ENCODE measurements at regions not wholly inside any gene's neighbourhood (a gene's known extent, or its start where the extent isn't known, plus 50 kb on each side); places are given as distances from the start of the nearest gene placed in this dataset.

DNA sequence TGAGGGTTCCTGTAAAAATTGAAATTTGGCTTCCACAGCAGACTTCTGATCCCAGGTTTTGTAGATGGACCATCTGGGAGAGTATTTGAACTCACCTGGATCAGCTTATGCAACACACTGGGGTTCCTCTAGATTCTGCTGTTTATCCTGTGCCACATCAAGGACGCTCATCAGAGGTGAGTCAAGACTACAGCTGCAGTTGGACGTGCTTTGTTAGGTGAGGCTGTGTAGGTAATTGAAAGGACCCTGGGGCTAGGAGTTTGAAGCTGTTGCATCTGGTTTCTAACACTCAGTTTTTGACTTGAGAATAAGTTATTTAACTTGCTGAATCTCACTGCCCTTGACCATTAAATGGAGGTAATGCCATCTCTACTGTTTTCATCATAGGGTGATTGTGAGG lies 394.2 kb downstream of the EDEM1 start:
- TF ChIP-seq, protein P1, sequence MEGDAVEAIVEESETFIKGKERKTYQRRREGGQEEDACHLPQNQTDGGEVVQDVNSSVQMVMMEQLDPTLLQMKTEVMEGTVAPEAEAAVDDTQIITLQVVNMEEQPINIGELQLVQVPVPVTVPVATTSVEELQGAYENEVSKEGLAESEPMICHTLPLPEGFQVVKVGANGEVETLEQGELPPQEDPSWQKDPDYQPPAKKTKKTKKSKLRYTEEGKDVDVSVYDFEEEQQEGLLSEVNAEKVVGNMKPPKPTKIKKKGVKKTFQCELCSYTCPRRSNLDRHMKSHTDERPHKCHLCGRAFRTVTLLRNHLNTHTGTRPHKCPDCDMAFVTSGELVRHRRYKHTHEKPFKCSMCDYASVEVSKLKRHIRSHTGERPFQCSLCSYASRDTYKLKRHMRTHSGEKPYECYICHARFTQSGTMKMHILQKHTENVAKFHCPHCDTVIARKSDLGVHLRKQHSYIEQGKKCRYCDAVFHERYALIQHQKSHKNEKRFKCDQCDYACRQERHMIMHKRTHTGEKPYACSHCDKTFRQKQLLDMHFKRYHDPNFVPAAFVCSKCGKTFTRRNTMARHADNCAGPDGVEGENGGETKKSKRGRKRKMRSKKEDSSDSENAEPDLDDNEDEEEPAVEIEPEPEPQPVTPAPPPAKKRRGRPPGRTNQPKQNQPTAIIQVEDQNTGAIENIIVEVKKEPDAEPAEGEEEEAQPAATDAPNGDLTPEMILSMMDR (IDR thresholded peaks at IDR 0.05): no peak
- no peak for TF ChIP-seq POLR2A (IDR thresholded peaks at IDR 0.05)

Measured in prostate gland (tissue), 2 donors.